Keratinocyte (primary cell): ENCODE measurements at regions not wholly inside any gene's neighbourhood (a gene's known extent, or its start where the extent isn't known, plus 50 kb on each side); places are given as distances from the start of the nearest gene placed in this dataset.

Experiments used
- CTCF ChIP-seq, 3 experiments: IDR thresholded peaks in 1 of 3; conservative IDR thresholded peaks in 1 of 3; optimal IDR thresholded peaks in 1 of 3; 2 replicates in 2 of 3; 3 replicates in 1 of 3; pipeline versions ENCODE3 to v1.5.1; 2011; ENCODE audit warnings: low read length in 3 of 3, mild to moderate bottlenecking in 3 of 3, moderate library complexity in 2 of 3, control low read depth in 1 of 3, inconsistent platforms in 1 of 3; ENCODE audit not compliant: insufficient read depth in 2 of 3; ENCODE audit errors: extremely low read depth in 1 of 3
- EZH2 ChIP-seq: IDR thresholded peaks from one replicate; pipeline ENCODE4 v1.6.1; 2012; ENCODE audit warnings: inconsistent platforms, mild to moderate bottlenecking, low read length, moderate library complexity

- TF ChIP-seq EZH2 (no peak), CTCF (optimal IDR thresholded peaks at IDR 0.05 in 1 of 3, IDR thresholded peaks at IDR 0.05 in 1 of 3, conservative IDR thresholded peaks at IDR 0.05 in 1 of 3; ENCODE audit: extremely low read depth in 1 of 3, insufficient read depth in 2 of 3, low read length in 3 of 3) (no peak)
These were observed 169.3 kb downstream of the ACKR3 start for GRCh38 chr2:236738896-236739295.
